Activated naive CD8-positive, alpha-beta T cell treated with anti-CD3 and anti-CD28 coated beads, Interleukin-2, amount 10 ng/mL, durations not matched to agents 7 days and 5 days (primary cell): ENCODE measurements at regions not wholly inside any gene's neighbourhood (a gene's known extent, or its start where the extent isn't known, plus 50 kb on each side); places are given as distances from the start of the nearest gene placed in this dataset.

Experiments used
- ATAC-seq: fragments of 150-1000 bp; cut with Tn5 transposase; one replicate; pipeline ENCODE4 v1.10.0; 2021; ENCODE audit warnings: low read depth, moderate library complexity
- POLR2A ChIA-PET: fragments of 350-600 bp; sonication (Branson Sonifier 250); formaldehyde crosslinking; loops from one replicate; lab custom pipeline; 2021; ENCODE audit warnings: antibody characterized with exemption; lab: Charles Lee
- DNase-seq: peaks from one replicate; pipeline ENCODE4 v3.0.0; 2021
- H3K27ac Mint-ChIP-seq: one replicate; pipeline ENCODE4 v1.8.0; 2022; ENCODE audit warnings: mild to moderate bottlenecking, mixed read lengths
- H3K27me3 Mint-ChIP-seq: one replicate; pipeline ENCODE4 v1.8.0; 2022; ENCODE audit warnings: mild to moderate bottlenecking, moderate library complexity, mixed read lengths
- H3K36me3 Mint-ChIP-seq: one replicate; pipeline ENCODE4 v1.8.0; 2021; ENCODE audit warnings: mild to moderate bottlenecking, mixed read lengths
- H3K4me1 Mint-ChIP-seq: one replicate; pipeline ENCODE4 v1.8.0; 2021; ENCODE audit warnings: mixed read lengths
- H3K4me3 Mint-ChIP-seq: one replicate; pipeline ENCODE4 v1.8.0; 2022; ENCODE audit warnings: mild to moderate bottlenecking, moderate library complexity, mixed read lengths
- H3K9me3 Mint-ChIP-seq: one replicate; pipeline ENCODE4 v1.8.0; 2021; ENCODE audit warnings: mixed read lengths

DNA sequence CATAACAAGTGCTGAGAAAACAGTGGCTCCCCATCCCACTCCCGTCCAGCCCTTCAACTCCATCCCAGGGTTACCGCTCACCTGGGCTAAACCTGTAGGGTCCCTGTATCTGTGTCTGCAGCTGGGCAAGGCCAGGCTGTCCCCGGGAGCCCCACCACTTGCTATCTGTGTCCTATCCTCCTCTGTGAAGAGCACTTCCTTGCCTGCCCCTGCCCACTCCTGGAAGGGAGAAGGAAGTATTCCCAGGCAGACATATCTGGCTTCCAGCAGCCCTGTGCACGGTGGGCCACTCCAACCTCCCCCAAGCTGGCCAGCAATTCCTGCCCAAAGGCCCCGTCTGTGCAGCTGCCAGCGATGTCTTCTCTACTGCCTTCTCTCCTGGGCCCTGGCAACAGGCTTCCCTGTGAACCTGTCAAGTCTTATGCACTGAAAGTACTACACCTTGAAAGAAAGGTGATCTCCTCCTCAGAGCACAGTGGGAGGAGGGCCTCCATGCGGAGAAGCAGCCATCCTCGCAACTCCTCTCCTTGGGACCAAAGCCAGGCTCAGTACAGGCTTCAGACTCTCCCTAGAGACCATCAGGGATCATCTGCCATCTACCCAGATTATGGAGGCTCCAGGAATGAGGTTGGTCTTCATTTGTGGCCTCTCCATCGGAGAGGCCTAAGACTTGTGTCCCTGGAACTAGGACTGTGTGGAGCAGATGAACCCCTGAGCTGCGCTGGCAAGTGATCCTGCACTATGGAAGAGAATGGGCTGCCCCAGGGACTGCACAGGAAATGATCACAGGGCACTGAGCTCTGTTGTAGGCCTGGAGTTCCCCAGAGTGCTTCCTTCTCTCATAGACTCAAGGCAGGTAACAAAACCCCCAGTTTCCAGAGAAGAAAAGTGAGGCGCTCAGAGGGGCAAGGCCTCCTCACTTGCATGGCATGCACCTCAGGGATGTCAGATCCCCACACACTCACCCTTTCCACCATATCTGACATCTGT, 663.6 kb downstream of the BCL11B start:
- H3K9me3 Mint-ChIP-seq = no peaks in the 10 kb centered on the region
- no peak overlapping the region for H3K27ac Mint-ChIP-seq
- no peaks in the 10 kb centered on the region for H3K36me3 Mint-ChIP-seq
- H3K27me3 Mint-ChIP-seq = no peaks in the 10 kb centered on the region
- H3K4me3 Mint-ChIP-seq = no peak overlapping the region
- DNase-seq (no peak), ATAC-seq (no peak)
- POLR2A ChIA-PET = no interaction called here
- H3K4me1 Mint-ChIP-seq = no peaks in the 10 kb centered on the region

DNA sequence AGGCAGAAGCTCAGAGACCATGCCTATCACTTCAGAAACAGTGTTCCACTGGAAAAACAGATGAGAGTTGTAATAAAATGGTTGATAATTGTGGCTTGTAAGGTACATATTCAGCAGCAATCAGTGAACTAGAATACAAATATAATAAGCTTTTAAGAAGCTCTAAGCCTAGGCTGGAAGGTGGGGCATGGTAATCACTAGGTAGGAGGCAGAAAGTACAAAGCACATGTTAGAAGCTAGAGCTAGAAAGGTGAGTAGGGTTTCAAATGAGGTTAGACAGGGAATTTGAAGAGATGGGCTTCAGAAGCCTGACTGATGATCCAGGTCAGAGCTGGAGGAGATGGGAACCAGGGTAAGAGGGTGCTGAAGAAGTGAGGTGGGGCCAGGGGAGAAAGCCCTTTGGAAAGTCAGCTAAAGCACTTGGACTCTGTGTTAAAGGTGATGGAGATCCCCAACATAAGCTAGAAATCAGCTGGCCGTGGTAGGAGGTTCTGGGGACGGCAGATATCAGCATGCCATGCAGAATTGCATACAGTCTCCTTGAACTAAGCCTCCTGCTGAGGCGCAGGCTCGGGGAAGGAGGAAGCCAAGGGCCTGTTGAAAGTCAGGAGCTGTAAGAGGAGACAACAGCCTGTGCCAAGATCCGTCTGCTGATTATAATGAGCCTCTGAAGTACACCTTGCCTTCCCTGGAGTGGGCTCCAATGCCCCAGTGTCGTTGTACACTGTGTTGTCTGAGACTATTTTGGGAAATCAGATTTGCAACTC, 659.4 kb downstream of the BCL11B start:
- Mint-ChIP-seq H3K27ac (no peak overlapping the region), H3K27me3 (no peaks in the 10 kb centered on the region), H3K36me3 (no peaks in the 10 kb centered on the region), H3K4me1 (no peaks in the 10 kb centered on the region), H3K4me3 (no peak overlapping the region), H3K9me3 (peaks cover 4% of the 10 kb centered on the region)
- ATAC-seq = no peak
- POLR2A ChIA-PET = no interaction called here
- no peak for DNase-seq

DNA sequence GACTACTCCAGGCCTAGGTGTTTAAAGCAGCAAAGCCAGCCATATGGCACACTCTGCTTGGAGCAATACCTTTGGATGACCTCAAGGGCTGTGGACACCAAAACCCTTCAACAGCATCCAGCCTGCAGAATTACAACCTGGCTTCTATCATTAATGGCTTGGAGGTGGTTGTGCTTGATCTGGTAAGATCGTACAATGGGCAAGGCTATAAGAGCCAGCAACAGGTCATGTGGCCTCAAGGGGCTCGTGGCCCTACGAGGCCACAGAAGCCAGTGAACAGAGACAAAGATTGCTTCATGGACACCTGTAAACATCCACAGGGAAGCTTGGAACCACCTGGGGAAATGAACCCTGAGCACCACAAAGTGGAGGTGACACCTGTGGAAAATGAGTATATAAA, 657.3 kb downstream of the BCL11B start:
- ATAC-seq (no peak), DNase-seq (no peak)
- H3K4me1 Mint-ChIP-seq = no peaks in the 10 kb centered on the region
- H3K27me3 Mint-ChIP-seq = peaks cover 3% of the 10 kb centered on the region
- H3K9me3 Mint-ChIP-seq = peaks cover 8% of the 10 kb centered on the region
- no peak overlapping the region for H3K4me3 Mint-ChIP-seq
- POLR2A ChIA-PET = no interaction called here
- H3K36me3 Mint-ChIP-seq = no peaks in the 10 kb centered on the region
- no peak overlapping the region for H3K27ac Mint-ChIP-seq

DNA sequence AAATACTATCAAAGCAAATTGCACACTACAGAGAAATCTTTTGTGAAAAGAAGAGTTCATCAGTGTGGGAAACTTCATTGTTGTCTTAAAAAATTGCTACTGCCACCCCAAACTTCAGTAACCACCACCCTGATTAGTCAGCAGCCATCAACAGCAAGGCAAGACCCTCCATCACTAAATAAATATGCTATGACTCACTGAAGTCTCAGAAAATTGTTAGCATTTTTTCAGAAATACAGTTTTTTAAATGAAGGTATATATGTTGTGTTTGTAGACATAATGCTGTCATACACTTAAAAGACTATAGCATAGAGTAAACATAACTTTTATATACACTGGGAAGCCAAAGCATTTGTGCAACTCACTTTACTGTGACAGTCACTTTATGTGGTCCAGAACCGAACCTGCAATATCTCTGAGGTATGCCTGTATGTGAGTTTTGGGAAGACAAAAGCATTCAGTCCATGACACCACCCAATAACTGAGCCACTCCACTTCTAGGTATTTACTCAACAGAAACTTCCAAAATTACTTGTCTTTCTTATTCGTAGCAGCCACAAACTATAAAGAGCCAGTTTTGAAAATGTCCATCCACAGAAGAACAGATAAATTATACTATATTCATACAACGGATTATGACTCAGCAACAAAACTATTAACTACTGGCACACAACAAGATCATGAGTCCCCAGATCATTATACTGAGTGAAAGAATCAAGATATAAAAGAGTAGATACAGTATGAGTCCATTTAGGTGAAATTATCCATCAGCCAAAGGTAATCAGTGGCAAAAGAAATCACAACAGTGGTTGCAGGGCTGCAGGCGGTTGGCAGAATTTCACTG, 649.6 kb downstream of the BCL11B start:
- DNase-seq (no peak), ATAC-seq (no peak)
- no peak overlapping the region for H3K27ac Mint-ChIP-seq
- no peak overlapping the region for H3K4me3 Mint-ChIP-seq
- peaks cover 12% of the 10 kb centered on the region for H3K9me3 Mint-ChIP-seq
- peaks cover 2% of the 10 kb centered on the region for H3K36me3 Mint-ChIP-seq
- H3K4me1 Mint-ChIP-seq = no peaks in the 10 kb centered on the region
- H3K27me3 Mint-ChIP-seq = peaks cover 3% of the 10 kb centered on the region
- POLR2A ChIA-PET = no interaction called here

- ATAC-seq (no peak), DNase-seq (no peak)
- Mint-ChIP-seq H3K27ac (no peak overlapping the region), H3K4me1 (no peaks in the 10 kb centered on the region), H3K4me3 (no peak overlapping the region), H3K36me3 (peaks cover 3% of the 10 kb centered on the region), H3K9me3 (peaks cover 8% of the 10 kb centered on the region), H3K27me3 (no peaks in the 10 kb centered on the region)
- POLR2A ChIA-PET = no interaction called here
These were observed 648.1 kb downstream of the BCL11B start for GRCh38 chr14:98623788-98624415.

- Mint-ChIP-seq H3K9me3 (no peaks in the 10 kb centered on the region), H3K4me1 (no peaks in the 10 kb centered on the region), H3K27ac (no peak overlapping the region), H3K27me3 (no peaks in the 10 kb centered on the region), H3K36me3 (no peaks in the 10 kb centered on the region), H3K4me3 (no peak overlapping the region)
- no peak for DNase-seq
- POLR2A ChIA-PET = no interaction called here
- ATAC-seq = no peak
These were observed 638.6 kb downstream of the BCL11B start for GRCh38 chr14:98633380-98633779.

GRCh38 chr14:98634043-98634820, 637.8 kb downstream of the BCL11B start:
- Mint-ChIP-seq H3K27ac (no peak overlapping the region), H3K27me3 (no peaks in the 10 kb centered on the region), H3K36me3 (no peaks in the 10 kb centered on the region), H3K9me3 (no peaks in the 10 kb centered on the region), H3K4me1 (no peaks in the 10 kb centered on the region), H3K4me3 (no peak overlapping the region)
- POLR2A ChIA-PET = no interaction called here
- ATAC-seq (no peak), DNase-seq (no peak)

DNA sequence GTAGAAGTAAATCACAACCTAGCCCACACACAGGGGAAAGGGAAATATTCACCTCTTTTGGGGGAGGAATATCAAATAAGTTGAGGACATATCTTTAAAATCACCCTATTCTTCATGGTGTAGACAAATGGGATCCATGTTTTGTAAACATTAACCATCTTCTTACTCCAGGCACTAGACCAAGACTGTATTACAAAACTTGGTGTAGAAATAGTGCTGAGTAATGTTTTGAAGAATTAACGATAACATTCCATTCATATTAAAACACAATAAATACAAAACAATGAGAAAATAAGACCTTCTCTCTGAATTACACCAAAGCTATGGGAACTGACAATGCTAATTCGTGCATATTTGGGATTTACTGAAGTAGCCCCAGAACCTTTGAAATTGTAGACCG, 633.6 kb downstream of the BCL11B start:
- DNase-seq (no peak), ATAC-seq (no peak)
- Mint-ChIP-seq H3K4me1 (no peaks in the 10 kb centered on the region), H3K27ac (no peak overlapping the region), H3K9me3 (peaks cover 7% of the 10 kb centered on the region), H3K4me3 (no peak overlapping the region), H3K27me3 (no peaks in the 10 kb centered on the region), H3K36me3 (no peaks in the 10 kb centered on the region)
- POLR2A ChIA-PET = no interaction called here

DNA sequence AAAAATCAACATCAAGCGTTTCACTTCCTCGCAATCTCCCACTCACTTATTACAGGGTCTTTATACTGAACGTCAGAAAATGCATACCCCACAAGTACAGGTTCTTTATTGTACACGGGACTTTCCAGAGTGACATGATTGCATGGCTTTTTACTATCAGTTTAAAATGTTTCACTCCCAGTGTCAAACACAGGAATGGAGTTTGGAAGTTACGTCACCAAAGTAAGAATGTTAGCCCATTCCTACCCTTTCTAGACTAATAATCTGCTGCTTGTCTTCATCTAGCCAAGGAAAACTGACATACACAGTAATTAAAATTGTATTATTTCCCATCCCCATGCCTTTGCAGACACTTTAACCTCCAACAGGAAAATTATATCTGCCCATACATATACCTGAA, 624.2 kb downstream of the BCL11B start:
- H3K4me3 Mint-ChIP-seq = no peak overlapping the region
- DNase-seq (no peak), ATAC-seq (no peak)
- H3K36me3 Mint-ChIP-seq = no peaks in the 10 kb centered on the region
- no peak overlapping the region for H3K27ac Mint-ChIP-seq
- POLR2A ChIA-PET = no interaction called here
- no peaks in the 10 kb centered on the region for H3K9me3 Mint-ChIP-seq
- no peaks in the 10 kb centered on the region for H3K4me1 Mint-ChIP-seq
- H3K27me3 Mint-ChIP-seq = no peaks in the 10 kb centered on the region

- H3K4me3 Mint-ChIP-seq = no peak overlapping the region
- no peaks in the 10 kb centered on the region for H3K27me3 Mint-ChIP-seq
- no peak overlapping the region for H3K27ac Mint-ChIP-seq
- POLR2A ChIA-PET = no interaction called here
- H3K4me1 Mint-ChIP-seq = no peaks in the 10 kb centered on the region
- ATAC-seq (no peak), DNase-seq (no peak)
- H3K9me3 Mint-ChIP-seq = peaks cover 9% of the 10 kb centered on the region
- peaks cover 2% of the 10 kb centered on the region for H3K36me3 Mint-ChIP-seq
These were observed 621.0 kb downstream of the BCL11B start for GRCh38 chr14:98651037-98651436.

- H3K4me1 Mint-ChIP-seq = no peaks in the 10 kb centered on the region
- H3K27ac Mint-ChIP-seq = no peak overlapping the region
- DNase-seq (no peak), ATAC-seq (no peak)
- no peaks in the 10 kb centered on the region for H3K27me3 Mint-ChIP-seq
- H3K36me3 Mint-ChIP-seq = no peaks in the 10 kb centered on the region
- POLR2A ChIA-PET = no interaction called here
- no peak overlapping the region for H3K4me3 Mint-ChIP-seq
- no peaks in the 10 kb centered on the region for H3K9me3 Mint-ChIP-seq
These were observed 607.0 kb downstream of the BCL11B start for GRCh38 chr14:98665007-98665406.

DNA sequence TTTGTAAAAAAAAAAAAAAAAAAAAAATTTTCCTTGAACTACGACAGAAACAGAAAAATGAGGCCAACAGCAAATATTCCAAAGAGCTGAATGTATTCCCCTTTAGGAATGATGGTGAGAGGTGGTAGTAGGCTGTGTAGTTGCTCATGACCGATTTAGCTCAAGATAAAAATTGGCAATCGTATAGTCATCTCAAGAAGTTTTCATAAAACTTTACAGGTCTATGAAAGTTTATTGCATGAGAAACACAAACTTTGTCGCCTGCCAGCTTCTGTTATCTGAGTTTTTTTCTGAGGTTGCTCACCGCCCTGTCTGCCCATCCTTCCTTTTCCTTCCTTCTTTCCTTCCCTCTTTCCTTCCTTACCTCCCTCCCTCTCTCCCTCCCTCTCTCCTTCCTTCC, 605.5 kb downstream of the BCL11B start:
- no peaks in the 10 kb centered on the region for H3K4me1 Mint-ChIP-seq
- no peak for DNase-seq
- no peak overlapping the region for H3K4me3 Mint-ChIP-seq
- no peak for ATAC-seq
- H3K9me3 Mint-ChIP-seq = no peaks in the 10 kb centered on the region
- no peaks in the 10 kb centered on the region for H3K36me3 Mint-ChIP-seq
- POLR2A ChIA-PET = interaction anchor here (0.7 kb wide), 1 partner anchor 530 kb away, joined by 3 read pairs; no protein-coding TSS in a partner anchor
- H3K27me3 Mint-ChIP-seq = no peaks in the 10 kb centered on the region
- no peak overlapping the region for H3K27ac Mint-ChIP-seq
